ENCODE measurements at regions not wholly inside any gene's neighbourhood (a gene's known extent, or its start where the extent isn't known, plus 50 kb on each side); places are given as distances from the start of the nearest gene placed in this dataset.

- ChIA-PET SMC1A (ENCODE audit: uncharacterized antibody, unreplicated experiment) (no interaction called here), POLR2A (no interaction called here), CTCF (no interaction called here), RAD21 (ENCODE audit: unreplicated experiment) (no interaction called here)
- DNase-seq (ENCODE audit: low read depth, low spot score) (no peak), ATAC-seq (no peak), FAIRE-seq (no peak)
- Histone ChIP-seq H3K4me3 (no peak overlapping the region), H3K9me3 (replicated peaks; ENCODE audit: control insufficient read depth, insufficient read depth, low read length) (no peaks in the 10 kb centered on the region), H2AFZ (ENCODE audit: control insufficient read depth, low read depth, low read length) (no peak overlapping the region), H4K20me1 (ENCODE audit: control insufficient read depth, insufficient read depth) (no peaks in the 10 kb centered on the region), H3K36me3 (ENCODE audit: control insufficient read depth in 2 of 2, insufficient read depth in 2 of 2, low read length in 1 of 2) (no peaks in the 10 kb centered on the region), H3K4me2 (ENCODE audit: control insufficient read depth, insufficient read depth) (no peak overlapping the region), H3K9ac (ENCODE audit: control insufficient read depth, insufficient read depth, low read length) (no peak overlapping the region), H3K27me3 (replicated peaks in 1 of 2; ENCODE audit: control insufficient read depth in 2 of 2, insufficient read depth in 2 of 2, low read length in 1 of 2) (no peaks in the 10 kb centered on the region), H3K27ac (ENCODE audit: control insufficient read depth, insufficient read depth) (no peak overlapping the region), H3K79me2 (ENCODE audit: control insufficient read depth, insufficient read depth, low read length) (no peaks in the 10 kb centered on the region), H3K4me1 (ENCODE audit: control insufficient read depth, insufficient read depth, low read length) (no peaks in the 10 kb centered on the region)
- intact Hi-C loops (cut with micrococcal nuclease; ENCODE audit: unreplicated experiment) (no loop called here), in situ Hi-C loops (cut with MboI) (no loop called here)
- no TSS peak for BruUV-seq (replicated peaks)
- WGBS (ENCODE audit: insufficient coverage, insufficient replicate concordance, low lambda C conversion rate, missing lambda C conversion rate): 0% methylated on average over 3 of the region's 3 CpGs
- TF ChIP-seq NFIC (IDR thresholded peaks at IDR 0.05; ENCODE audit: low read depth, low read length) (no peak), NR2F1 (conservative IDR thresholded peaks at IDR 0.05) (no peak), CBX5 (IDR thresholded peaks at IDR 0.05; ENCODE audit: low read depth) (no peak), IKZF2 (IDR thresholded peaks at IDR 0.05) (no peak), JUND (IDR thresholded peaks at IDR 0.05; ENCODE audit: low read depth, low read length) (no peak), STAT1 (conservative IDR thresholded peaks at IDR 0.05) (no peak), IRF5 (IDR thresholded peaks at IDR 0.05; ENCODE audit: borderline replicate concordance) (no peak), RCOR1 (conservative IDR thresholded peaks at IDR 0.05; ENCODE audit: low read depth, low read length) (no peak), GABPA (IDR thresholded peaks at IDR 0.05; ENCODE audit: low read depth) (no peak), ZNF207 (IDR thresholded peaks at IDR 0.05; ENCODE audit: borderline replicate concordance) (no peak), ZBTB33 (IDR thresholded peaks at IDR 0.05) (no peak), BMI1 (IDR thresholded peaks at IDR 0.05; ENCODE audit: borderline replicate concordance) (no peak), PAX8 (IDR thresholded peaks at IDR 0.05) (no peak), TCF12 (IDR thresholded peaks at IDR 0.05; ENCODE audit: low read depth, low read length) (no peak), WRNIP1 (IDR thresholded peaks at IDR 0.05; ENCODE audit: borderline replicate concordance, low read depth, low read length) (no peak), RAD51 (IDR thresholded peaks at IDR 0.05) (no peak), PAX5 (IDR thresholded peaks at IDR 0.05; ENCODE audit: borderline replicate concordance, low read depth, low read length) (no peak), RB1 (IDR thresholded peaks at IDR 0.05; ENCODE audit: borderline replicate concordance) (no peak), ATF2 (IDR thresholded peaks at IDR 0.05; ENCODE audit: low read length) (no peak), POLR2A (IDR thresholded peaks at IDR 0.05; ENCODE audit: low read depth, low read length) (no peak)
Measured at GRCh38 chr1:163477276-163477830, 155.6 kb downstream of the NUF2 start.
